GM20000 (cell line): ENCODE measurements at regions not wholly inside any gene's neighbourhood (a gene's known extent, or its start where the extent isn't known, plus 50 kb on each side); places are given as distances from the start of the nearest gene placed in this dataset.

Experiments used
- DNase-seq: peaks from one replicate; pipeline ENCODE4 v3.0.0; 2012; ENCODE audit warnings: low spot score
- TF ChIP-seq, protein P1 (sequence below): IDR thresholded peaks from 2 replicates; pipeline ENCODE4 v1.5.1; 2012; ENCODE audit warnings: mild to moderate bottlenecking, control low read depth; ENCODE audit errors: extremely low read depth, missing control alignments

DNA sequence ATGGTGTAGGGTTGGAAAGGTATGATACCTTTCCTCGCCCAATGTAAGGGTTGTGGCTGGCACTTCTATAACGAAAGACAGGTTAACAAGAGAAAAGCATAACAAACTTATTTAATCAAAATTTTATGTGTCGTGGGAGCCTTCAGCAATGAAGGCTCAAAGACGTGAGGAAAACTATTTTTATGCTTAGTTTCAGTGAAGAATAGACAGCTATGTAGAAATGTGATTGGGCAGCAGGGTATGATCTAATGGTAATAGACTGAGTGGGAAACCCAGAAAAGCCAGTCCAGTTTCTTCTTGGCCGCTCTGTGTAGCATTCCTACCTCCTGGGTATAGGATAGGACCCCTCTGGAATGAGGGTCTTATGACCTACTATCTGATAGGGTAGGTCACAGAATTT is 464.7 kb downstream of the ADGRL2 start:
- TF ChIP-seq, protein P1, sequence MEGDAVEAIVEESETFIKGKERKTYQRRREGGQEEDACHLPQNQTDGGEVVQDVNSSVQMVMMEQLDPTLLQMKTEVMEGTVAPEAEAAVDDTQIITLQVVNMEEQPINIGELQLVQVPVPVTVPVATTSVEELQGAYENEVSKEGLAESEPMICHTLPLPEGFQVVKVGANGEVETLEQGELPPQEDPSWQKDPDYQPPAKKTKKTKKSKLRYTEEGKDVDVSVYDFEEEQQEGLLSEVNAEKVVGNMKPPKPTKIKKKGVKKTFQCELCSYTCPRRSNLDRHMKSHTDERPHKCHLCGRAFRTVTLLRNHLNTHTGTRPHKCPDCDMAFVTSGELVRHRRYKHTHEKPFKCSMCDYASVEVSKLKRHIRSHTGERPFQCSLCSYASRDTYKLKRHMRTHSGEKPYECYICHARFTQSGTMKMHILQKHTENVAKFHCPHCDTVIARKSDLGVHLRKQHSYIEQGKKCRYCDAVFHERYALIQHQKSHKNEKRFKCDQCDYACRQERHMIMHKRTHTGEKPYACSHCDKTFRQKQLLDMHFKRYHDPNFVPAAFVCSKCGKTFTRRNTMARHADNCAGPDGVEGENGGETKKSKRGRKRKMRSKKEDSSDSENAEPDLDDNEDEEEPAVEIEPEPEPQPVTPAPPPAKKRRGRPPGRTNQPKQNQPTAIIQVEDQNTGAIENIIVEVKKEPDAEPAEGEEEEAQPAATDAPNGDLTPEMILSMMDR = no peak
- DNase-seq = no peak

DNA sequence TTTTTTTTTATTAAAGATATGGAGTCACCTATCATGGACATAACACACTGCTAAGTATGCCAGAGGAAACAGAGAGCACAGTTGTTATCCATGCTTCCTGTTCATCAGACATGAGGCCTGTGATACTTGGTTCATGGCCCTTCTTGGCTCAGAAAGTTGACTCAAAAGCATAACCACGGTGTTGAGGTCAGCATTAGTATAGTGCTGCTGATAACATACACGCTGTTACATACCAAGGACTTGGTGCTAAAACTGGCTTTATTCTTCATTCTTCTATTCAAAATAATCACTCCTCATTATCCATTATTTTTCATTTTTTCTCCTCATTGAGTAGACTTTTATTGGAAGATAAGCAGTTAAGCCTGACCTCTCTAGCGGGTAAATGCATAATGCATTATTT is 464.1 kb downstream of the ADGRL2 start:
- TF ChIP-seq, protein P1 = no peak
- no peak for DNase-seq

DNA sequence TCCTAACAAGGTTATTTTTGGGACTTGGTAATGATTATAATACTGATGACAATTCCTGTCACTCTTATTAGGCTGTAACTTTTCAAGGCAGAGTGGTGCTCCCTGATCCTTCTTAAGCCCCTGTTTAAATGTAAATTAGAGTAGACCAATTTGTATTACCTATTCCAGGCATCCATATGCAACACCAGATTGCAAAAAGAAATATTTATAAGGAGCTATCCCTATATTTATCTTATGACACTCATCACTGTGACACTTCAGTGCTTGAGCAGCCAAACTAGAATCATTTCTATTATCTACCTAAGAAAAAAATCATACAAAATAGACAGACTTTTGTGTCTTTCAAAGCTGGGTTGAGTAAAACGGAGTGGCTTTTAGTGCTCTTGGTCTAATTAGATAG is 462.7 kb downstream of the ADGRL2 start:
- DNase-seq = no peak
- TF ChIP-seq, protein P1 = no peak

DNA sequence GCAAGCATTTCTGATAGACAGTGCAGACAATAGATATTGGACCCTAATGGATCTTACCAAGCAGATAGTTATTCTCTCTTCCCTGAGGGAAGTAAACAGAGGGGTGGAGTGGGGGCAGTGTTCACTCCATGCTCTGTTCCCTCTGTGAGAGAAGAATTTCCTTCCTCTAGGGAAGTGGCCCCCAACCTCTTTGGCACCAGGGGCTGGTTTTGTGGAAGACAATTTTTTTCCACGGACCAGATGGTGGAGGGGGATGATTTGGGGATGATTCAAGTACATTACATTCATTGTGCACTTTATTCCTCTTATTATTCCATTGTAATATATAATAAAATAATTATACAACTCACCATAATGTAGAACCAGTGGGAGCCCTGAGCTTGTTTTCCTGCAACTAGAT is 459.9 kb downstream of the ADGRL2 start:
- TF ChIP-seq, protein P1 = no peak
- no peak for DNase-seq

DNA sequence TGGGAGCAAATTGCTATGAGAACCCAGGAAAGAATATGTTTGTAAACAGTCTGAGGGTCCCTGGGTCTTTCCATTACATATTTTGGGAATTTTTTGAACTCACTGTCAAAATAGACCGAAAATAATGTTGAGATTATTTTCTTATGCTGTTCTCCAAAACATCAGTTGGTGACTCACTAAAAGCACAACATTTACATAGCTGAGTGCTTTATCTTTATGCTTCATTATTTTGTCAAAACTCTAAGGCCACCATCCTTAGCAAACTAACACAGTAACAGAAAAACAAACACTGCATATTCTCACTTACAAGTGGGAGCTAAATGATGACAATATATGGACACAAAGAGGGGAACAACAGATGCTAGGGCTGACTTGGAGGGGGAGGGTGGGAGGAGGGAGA is 459.3 kb downstream of the ADGRL2 start:
- TF ChIP-seq, protein P1 = no peak
- no peak for DNase-seq

DNA sequence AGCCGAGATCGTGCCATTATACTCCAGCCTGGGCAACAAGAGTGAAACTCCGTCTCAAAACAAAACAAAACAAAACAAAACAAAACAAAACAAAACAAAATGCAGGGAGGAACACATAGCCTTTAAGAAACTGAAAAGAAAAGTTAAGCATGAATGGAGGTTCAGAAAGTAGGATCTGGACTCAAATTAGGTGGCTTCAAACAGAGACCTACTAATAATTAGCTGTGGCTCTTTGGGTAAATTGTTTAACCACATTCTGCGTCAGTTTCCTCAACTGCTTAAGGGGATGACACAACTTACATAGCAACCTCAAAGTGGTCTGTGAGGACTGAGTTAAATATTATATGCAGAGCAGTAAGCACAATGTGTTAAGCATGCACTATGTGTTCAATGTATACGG is 458.2 kb downstream of the ADGRL2 start:
- TF ChIP-seq, protein P1 = no peak

DNA sequence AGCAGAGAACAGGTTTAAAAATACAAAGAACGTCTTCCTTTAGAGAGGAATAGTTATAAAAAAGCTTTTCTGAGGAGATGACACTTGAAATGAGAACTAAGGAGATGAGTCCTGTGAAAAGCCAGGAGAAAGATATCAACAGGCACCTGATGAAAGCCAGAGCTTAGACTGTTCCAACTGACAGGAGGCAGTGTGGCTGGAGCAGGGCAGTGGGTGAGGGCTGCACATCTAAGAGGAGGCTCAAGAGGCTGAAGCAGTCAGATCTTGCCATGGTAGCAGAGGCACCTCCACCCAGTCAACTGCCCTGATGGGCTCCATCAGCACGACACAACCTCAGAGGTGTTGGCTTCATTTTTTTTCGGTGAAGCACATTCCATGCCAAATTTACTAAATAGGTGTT is 445.3 kb downstream of the ADGRL2 start:
- TF ChIP-seq, protein P1 = no peak
- DNase-seq = no peak

More for the DNA sequence above, 458.2 kb downstream of the ADGRL2 start:
- DNase-seq = no peak
